MCF 10A (cell line): ENCODE measurements at regions not wholly inside any gene's neighbourhood (a gene's known extent, or its start where the extent isn't known, plus 50 kb on each side); places are given as distances from the start of the nearest gene placed in this dataset.

Source experiments
- BruUV-seq: library from RNA; stranded (reverse); fragments of 400-500 nt; replicated peaks from 2 replicates; lab custom pipeline; 2021; lab: Mats Ljungman, UMichigan
- CTCF ChIA-PET: fragments of 300-600 bp; sonication (Branson Sonifier 250); formaldehyde crosslinking; extraction: SDS; loops from one replicate; lab custom pipeline; 2021; ENCODE audit warnings: antibody characterized with exemption, inconsistent platforms; lab: Yijun Ruan, JAX
- POLR2A ChIA-PET: fragments of 300-600, 350-650 bp; sonication (Branson Sonifier 250); formaldehyde crosslinking; extraction: SDS; loops from one replicate; lab custom pipeline; 2020; ENCODE audit warnings: antibody characterized with exemption, inconsistent platforms; lab: Yijun Ruan, JAX
- DNase-seq: peaks from one replicate; pipeline ENCODE4 v3.0.0-alpha.2; 2018; ENCODE audit not compliant: unreplicated experiment
- H3K27ac Mint-ChIP-seq: one replicate; pipeline ENCODE4 v1.8.0; 2022; ENCODE audit warnings: mild to moderate bottlenecking, low read depth, mixed read lengths; ENCODE audit not compliant: unreplicated experiment
- H3K27me3 Mint-ChIP-seq: one replicate; pipeline ENCODE4 v1.8.0; 2022; ENCODE audit warnings: mixed read lengths; ENCODE audit not compliant: insufficient read depth, unreplicated experiment
- H3K36me3 Mint-ChIP-seq: one replicate; pipeline ENCODE4 v1.8.0; 2022; ENCODE audit warnings: mild to moderate bottlenecking, moderate library complexity, mixed read lengths; ENCODE audit not compliant: insufficient read depth, unreplicated experiment
- H3K4me1 Mint-ChIP-seq: one replicate; pipeline ENCODE4 v1.8.0; 2022; ENCODE audit warnings: mixed read lengths; ENCODE audit not compliant: insufficient read depth, unreplicated experiment
- H3K4me3 Mint-ChIP-seq: one replicate; pipeline ENCODE4 v1.8.0; 2022; ENCODE audit warnings: mild to moderate bottlenecking, moderate library complexity, mixed read lengths; ENCODE audit not compliant: unreplicated experiment
- H3K9me3 Mint-ChIP-seq: one replicate; pipeline ENCODE4 v1.8.0; 2022; ENCODE audit warnings: mixed read lengths; ENCODE audit not compliant: unreplicated experiment
- CTCF ChIP-seq: fragments of 200-600 bp; IDR thresholded peaks from one replicate; pipeline ENCODE4 v1.8.0; 2022; ENCODE audit warnings: antibody characterized with exemption, mild to moderate bottlenecking; ENCODE audit not compliant: unreplicated experiment
- intact Hi-C: fragments of 100-400 bp; cut with micrococcal nuclease; formaldehyde crosslinking; loops from 2 replicates; pipeline ENCODE4 v1.14.1; 2022

- no peak for TF ChIP-seq CTCF
- Mint-ChIP-seq H3K27me3 (no peaks in the 10 kb centered on the region), H3K4me1 (no peaks in the 10 kb centered on the region), H3K4me3 (no peak overlapping the region), H3K36me3 (no peaks in the 10 kb centered on the region), H3K9me3 (no peaks in the 10 kb centered on the region), H3K27ac (no peak overlapping the region)
- CTCF ChIA-PET, result no interaction called here
- intact Hi-C loops, result no loop called here
- DNase-seq, result no peak
- POLR2A ChIA-PET, result no interaction called here
- no TSS peak for BruUV-seq
These were observed 1025.7 kb downstream of the GRM8 start for GRCh38 chr7:126227055-126227454.

GRCh38 chr7:126223729-126224128, 1029.0 kb downstream of the GRM8 start:
- Mint-ChIP-seq H3K4me3 (no peak overlapping the region), H3K27ac (no peak overlapping the region), H3K36me3 (no peaks in the 10 kb centered on the region), H3K27me3 (no peaks in the 10 kb centered on the region), H3K4me1 (no peaks in the 10 kb centered on the region), H3K9me3 (peaks cover 20% of the 10 kb centered on the region)
- DNase-seq, result no peak
- TF ChIP-seq CTCF, result no peak
- CTCF ChIA-PET, result interaction anchor here (0.6 kb wide), 1 partner anchor 8 kb away, joined by 4 read pairs; no protein-coding TSS in a partner anchor
- no TSS peak for BruUV-seq
- intact Hi-C loops, result no loop called here
- POLR2A ChIA-PET, result interaction anchor here (0.6 kb wide), 1 partner anchor 189 kb away, joined by 3 read pairs; no protein-coding TSS in a partner anchor

GRCh38 chr7:126222782-126223181, 1030.0 kb downstream of the GRM8 start:
- Mint-ChIP-seq H3K4me1 (no peaks in the 10 kb centered on the region), H3K9me3 (peaks cover 20% of the 10 kb centered on the region), H3K27me3 (no peaks in the 10 kb centered on the region), H3K36me3 (no peaks in the 10 kb centered on the region), H3K4me3 (no peak overlapping the region), H3K27ac (no peak overlapping the region)
- ChIA-PET CTCF (interaction anchor here (0.7 kb wide), 1 partner anchor 106 kb away, joined by 4 read pairs; no protein-coding TSS in a partner anchor), POLR2A (interaction anchor here (0.7 kb wide), 1 partner anchor 1878 kb away, joined by 3 read pairs; no protein-coding TSS in a partner anchor)
- no peak for TF ChIP-seq CTCF
- intact Hi-C loops, result no loop called here
- no peak for DNase-seq
- no TSS peak for BruUV-seq

- CTCF ChIA-PET, result interaction anchor here (0.6 kb wide), 1 partner anchor 8 kb away, joined by 4 read pairs; no protein-coding TSS in a partner anchor
- TF ChIP-seq CTCF, result no peak
- Mint-ChIP-seq H3K27me3 (no peaks in the 10 kb centered on the region), H3K36me3 (no peaks in the 10 kb centered on the region), H3K4me3 (no peak overlapping the region), H3K9me3 (peaks cover 17% of the 10 kb centered on the region), H3K27ac (no peak overlapping the region), H3K4me1 (peaks cover 12% of the 10 kb centered on the region)
- intact Hi-C loops, result no loop called here
- no peak for DNase-seq
- no TSS peak for BruUV-seq
- POLR2A ChIA-PET, result interaction anchor here (0.6 to 1.5 kb wide), 2 partner anchors 11 to 136 kb away, joined by 3 to 5 read pairs; no protein-coding TSS in a partner anchor
These were observed 1037.0 kb downstream of the GRM8 start for GRCh38 chr7:126215785-126216184.
